ENCODE measurements at regions not wholly inside any gene's neighbourhood (a gene's known extent, or its start where the extent isn't known, plus 50 kb on each side); places are given as distances from the start of the nearest gene placed in this dataset.
A peak's percentile ranks its signal among the peaks of the same experiment; 100 is the strongest.

- Mint-ChIP-seq H3K27ac (no peak overlapping the region), H3K4me1 (no peaks in the 10 kb centered on the region), H3K27me3 (ENCODE audit: low read depth in 3 of 3) (peaks cover 5 to 24% (median 20%) of the 10 kb centered on the region in 3 donors), H3K36me3 (no peaks in the 10 kb centered on the region), H3K4me3 (no peak overlapping the region), H3K9me3 (no peaks in the 10 kb centered on the region)
- Histone ChIP-seq H3K27me3 (ENCODE audit: control insufficient read depth in 2 of 2, insufficient read depth in 2 of 2, low read length in 2 of 2) (no peaks in the 10 kb centered on the region), H3K9ac (ENCODE audit: insufficient read depth, low read length, poor library complexity, severe bottlenecking) (no peak overlapping the region), H3K36me3 (replicated peaks in 1 of 2; ENCODE audit: control insufficient read depth in 1 of 2, insufficient read depth in 2 of 2, low read length in 2 of 2) (no peaks in the 10 kb centered on the region), H3K4me3 (replicated peaks in 1 of 3; ENCODE audit: low read depth in 2 of 3, low read length in 3 of 3) (no peak overlapping the region), H3K4me2 (replicated peaks; ENCODE audit: extremely low read depth, low read length, poor library complexity, severe bottlenecking) (no peak overlapping the region), H3K27ac (ENCODE audit: low read depth in 1 of 2, low read length in 2 of 2) (no peak overlapping the region), H4K20me1 (ENCODE audit: insufficient read depth, low read length) (no peaks in the 10 kb centered on the region), H3K4me1 (ENCODE audit: control insufficient read depth in 1 of 2, insufficient read depth in 2 of 2, low read length in 2 of 2) (no peaks in the 10 kb centered on the region), H3K79me2 (ENCODE audit: insufficient read depth, low read length) (no peaks in the 10 kb centered on the region), H3K9me3 (replicated peaks in 1 of 2; ENCODE audit: control insufficient read depth in 1 of 2, insufficient read depth in 1 of 2, low read length in 2 of 2) (no peaks in the 10 kb centered on the region), H2AFZ (ENCODE audit: insufficient read depth, low read depth, low read length, poor library complexity, severe bottlenecking) (no peak overlapping the region)
- WGBS (ENCODE audit: insufficient coverage), result 53% methylated on average over 7 of the region's 9 CpGs
- intact Hi-C loops (cut with micrococcal nuclease), result no loop called here
- DNase-seq, result no peak
- TF ChIP-seq CTCF (IDR thresholded peaks at IDR 0.05), result no peak
These were observed 138.4 kb upstream of the GSE1 start for GRCh38 chr16:85474621-85475217.

GRCh38 chr16:85475233-85475632, 137.9 kb upstream of the GSE1 start:
- no peaks in the 10 kb centered on the region for H3K27me3 ChIP-seq (ENCODE audit: control insufficient read depth in 2 of 2, insufficient read depth in 2 of 2, low read length in 2 of 2)
- H4K20me1 ChIP-seq (ENCODE audit: insufficient read depth, low read length), result no peaks in the 10 kb centered on the region
- no peaks in the 10 kb centered on the region for H3K4me1 Mint-ChIP-seq
- H3K9me3 Mint-ChIP-seq, result no peaks in the 10 kb centered on the region
- peaks cover 5 to 24% (median 18%) of the 10 kb centered on the region in 3 donors for H3K27me3 Mint-ChIP-seq (ENCODE audit: low read depth in 3 of 3)
- no peaks in the 10 kb centered on the region for H3K79me2 ChIP-seq (ENCODE audit: insufficient read depth, low read length)
- no peaks in the 10 kb centered on the region for H3K36me3 Mint-ChIP-seq
- H3K9me3 ChIP-seq (replicated peaks in 1 of 2; ENCODE audit: control insufficient read depth in 1 of 2, insufficient read depth in 1 of 2, low read length in 2 of 2), result no peaks in the 10 kb centered on the region
- intact Hi-C loops (cut with micrococcal nuclease), result no loop called here
- H3K36me3 ChIP-seq (replicated peaks in 1 of 2; ENCODE audit: control insufficient read depth in 1 of 2, insufficient read depth in 2 of 2, low read length in 2 of 2), result no peaks in the 10 kb centered on the region
- H3K4me2 ChIP-seq (replicated peaks; ENCODE audit: extremely low read depth, low read length, poor library complexity, severe bottlenecking), result no peak overlapping the region
- no peak overlapping the region for H3K4me3 ChIP-seq (replicated peaks in 1 of 3; ENCODE audit: low read depth in 2 of 3, low read length in 3 of 3)
- H3K4me1 ChIP-seq (ENCODE audit: control insufficient read depth in 1 of 2, insufficient read depth in 2 of 2, low read length in 2 of 2), result no peaks in the 10 kb centered on the region
- H3K27ac Mint-ChIP-seq, result peak overlapping the region in 1 of 7 donors; percentile 50
- 96% methylated on average over 8 of the region's 8 CpGs for WGBS (ENCODE audit: insufficient coverage)
- H3K4me3 Mint-ChIP-seq, result no peak overlapping the region
- H3K27ac ChIP-seq (ENCODE audit: low read depth in 1 of 2, low read length in 2 of 2), result no peak overlapping the region
- TF ChIP-seq CTCF (IDR thresholded peaks at IDR 0.05), result no peak
- H3K9ac ChIP-seq (ENCODE audit: insufficient read depth, low read length, poor library complexity, severe bottlenecking), result no peak overlapping the region
- DNase-seq, result no peak
- no peak overlapping the region for H2AFZ ChIP-seq (ENCODE audit: insufficient read depth, low read depth, low read length, poor library complexity, severe bottlenecking)

Data from CD14-positive monocyte (primary cell).